ENCODE measurements at regions not wholly inside any gene's neighbourhood (a gene's known extent, or its start where the extent isn't known, plus 50 kb on each side); places are given as distances from the start of the nearest gene placed in this dataset.

DNA sequence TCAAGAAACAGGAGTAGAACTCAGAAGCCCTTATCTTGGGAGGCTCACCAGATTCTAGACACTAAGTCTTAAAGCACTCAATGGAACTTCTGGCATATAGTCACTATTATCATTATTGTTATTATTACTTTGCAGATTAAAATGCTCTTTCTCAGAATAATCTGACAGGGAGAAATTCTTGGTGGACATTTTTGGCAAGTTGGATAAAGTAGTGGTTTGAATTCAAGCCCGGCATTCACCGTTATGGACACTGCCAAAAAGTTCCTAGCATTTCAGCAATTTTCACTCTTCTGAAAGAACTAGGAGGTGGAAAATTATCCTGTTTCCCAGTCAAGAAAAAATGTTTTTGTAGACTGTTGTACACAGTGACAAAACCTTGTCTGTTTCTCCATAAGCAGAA lies 179.6 kb upstream of the ISX start:
- H3K27ac Mint-ChIP-seq, result no peak overlapping the region
- Histone ChIP-seq H3K4me3 (ENCODE audit: low read length in 2 of 2) (no peak overlapping the region), H3K27ac (ENCODE audit: low read depth, low read length) (no peak overlapping the region), H3K36me3 (ENCODE audit: insufficient read depth, low read length) (no peaks in the 10 kb centered on the region), H3K9me3 (ENCODE audit: control insufficient read depth in 1 of 2, low read length in 2 of 2) (no peaks in the 10 kb centered on the region), H3K4me1 (ENCODE audit: insufficient read depth, low read length) (no peaks in the 10 kb centered on the region), H3K27me3 (ENCODE audit: insufficient read depth, low read length) (no peaks in the 10 kb centered on the region)
- DNase-seq, result no peak
- H3K27me3 Mint-ChIP-seq, result peaks cover 2 to 7% of the 10 kb centered on the region in 2 donors
- no peak overlapping the region for H3K4me3 Mint-ChIP-seq
- no peaks in the 10 kb centered on the region for H3K36me3 Mint-ChIP-seq
- no peaks in the 10 kb centered on the region for H3K4me1 Mint-ChIP-seq
- peaks cover 3 to 31% (median 22%) of the 10 kb centered on the region in 8 donors for H3K9me3 Mint-ChIP-seq
- CTCF ChIA-PET (ENCODE audit: partially characterized antibody), result no interaction called here
- intact Hi-C loops (cut with micrococcal nuclease), result no loop called here
- POLR2A ChIA-PET (ENCODE audit: partially characterized antibody), result no interaction called here

GRCh38 chr22:34886812-34887211 lies 179.1 kb upstream of the ISX start:
- no peaks in the 10 kb centered on the region for H3K36me3 Mint-ChIP-seq
- Histone ChIP-seq H3K27ac (ENCODE audit: low read depth, low read length) (no peak overlapping the region), H3K4me3 (ENCODE audit: low read length in 2 of 2) (no peak overlapping the region), H3K4me1 (ENCODE audit: insufficient read depth, low read length) (no peaks in the 10 kb centered on the region), H3K9me3 (ENCODE audit: control insufficient read depth in 1 of 2, low read length in 2 of 2) (no peaks in the 10 kb centered on the region), H3K36me3 (ENCODE audit: insufficient read depth, low read length) (no peaks in the 10 kb centered on the region), H3K27me3 (ENCODE audit: insufficient read depth, low read length) (no peaks in the 10 kb centered on the region)
- intact Hi-C loops (cut with micrococcal nuclease), result no loop called here
- ChIA-PET CTCF (ENCODE audit: partially characterized antibody) (no interaction called here), POLR2A (ENCODE audit: partially characterized antibody) (no interaction called here)
- no peak overlapping the region for H3K4me3 Mint-ChIP-seq
- H3K4me1 Mint-ChIP-seq, result no peaks in the 10 kb centered on the region
- H3K27ac Mint-ChIP-seq, result no peak overlapping the region
- DNase-seq, result no peak
- peaks cover 0 to 7% of the 10 kb centered on the region in 2 donors for H3K27me3 Mint-ChIP-seq
- H3K9me3 Mint-ChIP-seq, result peaks cover 4 to 35% (median 23%) of the 10 kb centered on the region in 8 donors

- H3K27ac Mint-ChIP-seq, result no peak overlapping the region
- Histone ChIP-seq H3K27ac (ENCODE audit: low read depth, low read length) (no peak overlapping the region), H3K4me3 (ENCODE audit: low read length in 2 of 2) (no peak overlapping the region), H3K36me3 (ENCODE audit: insufficient read depth, low read length) (no peaks in the 10 kb centered on the region), H3K9me3 (ENCODE audit: control insufficient read depth in 1 of 2, low read length in 2 of 2) (no peaks in the 10 kb centered on the region), H3K27me3 (ENCODE audit: insufficient read depth, low read length) (no peaks in the 10 kb centered on the region), H3K4me1 (ENCODE audit: insufficient read depth, low read length) (no peaks in the 10 kb centered on the region)
- peaks cover 3 to 11% of the 10 kb centered on the region in 2 donors for H3K27me3 Mint-ChIP-seq
- CTCF ChIA-PET (ENCODE audit: partially characterized antibody), result interaction anchor here (0.6 kb wide), 1 partner anchor 1367 kb away, joined by 3 read pairs; no protein-coding TSS in a partner anchor
- intact Hi-C loops (cut with micrococcal nuclease), result no loop called here
- POLR2A ChIA-PET (ENCODE audit: partially characterized antibody), result no interaction called here
- no peaks in the 10 kb centered on the region for H3K4me1 Mint-ChIP-seq
- H3K4me3 Mint-ChIP-seq, result no peak overlapping the region
- H3K36me3 Mint-ChIP-seq, result no peaks in the 10 kb centered on the region
- H3K9me3 Mint-ChIP-seq, result peaks cover 0 to 4% (median 1%) of the 10 kb centered on the region in 8 donors
- DNase-seq, result no peak
Measured at GRCh38 chr22:34897126-34897525, 168.8 kb upstream of the ISX start.

GRCh38 chr22:34902335-34902734 lies 163.6 kb upstream of the ISX start:
- no peaks in the 10 kb centered on the region for H3K36me3 Mint-ChIP-seq
- no peak overlapping the region for H3K4me3 Mint-ChIP-seq
- Histone ChIP-seq H3K4me3 (ENCODE audit: low read length in 2 of 2) (no peak overlapping the region), H3K9me3 (ENCODE audit: control insufficient read depth in 1 of 2, low read length in 2 of 2) (no peaks in the 10 kb centered on the region), H3K27me3 (ENCODE audit: insufficient read depth, low read length) (no peaks in the 10 kb centered on the region), H3K4me1 (ENCODE audit: insufficient read depth, low read length) (no peaks in the 10 kb centered on the region), H3K27ac (ENCODE audit: low read depth, low read length) (no peak overlapping the region), H3K36me3 (ENCODE audit: insufficient read depth, low read length) (no peaks in the 10 kb centered on the region)
- peaks cover 1 to 3% of the 10 kb centered on the region in 2 donors for H3K27me3 Mint-ChIP-seq
- POLR2A ChIA-PET (ENCODE audit: partially characterized antibody), result no interaction called here
- H3K4me1 Mint-ChIP-seq, result no peaks in the 10 kb centered on the region
- no peak overlapping the region for H3K27ac Mint-ChIP-seq
- intact Hi-C loops (cut with micrococcal nuclease), result no loop called here
- CTCF ChIA-PET (ENCODE audit: partially characterized antibody), result interaction anchor here (0.6 kb wide), 1 partner anchor 137 kb away, joined by 3 read pairs; no protein-coding TSS in a partner anchor
- H3K9me3 Mint-ChIP-seq, result peaks cover 0 to 1% (median 0%) of the 10 kb centered on the region in 8 donors
- DNase-seq, result no peak

- intact Hi-C loops (cut with micrococcal nuclease), result no loop called here
- no peak overlapping the region for H3K27ac ChIP-seq (ENCODE audit: low read depth, low read length)
- no peaks in the 10 kb centered on the region for H3K27me3 ChIP-seq (ENCODE audit: insufficient read depth, low read length)
- H3K27me3 Mint-ChIP-seq, result peaks cover 1 to 2% of the 10 kb centered on the region in 2 donors
- no peak overlapping the region for H3K4me3 Mint-ChIP-seq
- no peak overlapping the region for H3K4me3 ChIP-seq (ENCODE audit: low read length in 2 of 2)
- H3K4me1 Mint-ChIP-seq, result no peaks in the 10 kb centered on the region
- no peaks in the 10 kb centered on the region for H3K36me3 ChIP-seq (ENCODE audit: insufficient read depth, low read length)
- ChIA-PET POLR2A (ENCODE audit: partially characterized antibody) (no interaction called here), CTCF (ENCODE audit: partially characterized antibody) (no interaction called here)
- no peak overlapping the region for H3K27ac Mint-ChIP-seq
- peaks cover 0 to 1% (median 0%) of the 10 kb centered on the region in 8 donors for H3K9me3 Mint-ChIP-seq
- no peaks in the 10 kb centered on the region for H3K36me3 Mint-ChIP-seq
- H3K9me3 ChIP-seq (ENCODE audit: control insufficient read depth in 1 of 2, low read length in 2 of 2), result no peaks in the 10 kb centered on the region
- no peak for DNase-seq
- H3K4me1 ChIP-seq (ENCODE audit: insufficient read depth, low read length), result no peaks in the 10 kb centered on the region
Measured at GRCh38 chr22:34903416-34903815, 162.5 kb upstream of the ISX start.

DNA sequence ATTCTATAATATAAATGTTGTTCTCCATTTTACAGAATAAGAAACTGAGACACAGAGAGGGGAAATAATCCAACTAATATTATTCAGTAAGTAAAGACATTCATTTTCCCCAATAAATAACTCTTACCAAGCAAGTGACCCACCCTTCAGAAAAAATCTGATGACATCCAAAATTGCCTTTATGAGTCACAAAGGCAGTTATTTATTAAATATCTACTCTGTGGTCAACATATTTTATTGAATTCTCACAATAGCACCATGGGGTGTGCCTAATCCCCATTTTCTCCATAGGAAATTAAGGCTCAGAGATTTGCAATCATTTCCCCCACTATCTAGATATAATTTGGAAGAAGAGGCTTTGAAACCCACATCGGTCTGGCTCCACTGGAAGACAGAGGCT lies 161.5 kb upstream of the ISX start:
- POLR2A ChIA-PET (ENCODE audit: partially characterized antibody), result no interaction called here
- intact Hi-C loops (cut with micrococcal nuclease), result no loop called here
- H3K36me3 ChIP-seq (ENCODE audit: insufficient read depth, low read length), result no peaks in the 10 kb centered on the region
- CTCF ChIA-PET (ENCODE audit: partially characterized antibody), result no interaction called here
- no peak for DNase-seq
- H3K27ac Mint-ChIP-seq, result no peak overlapping the region
- H3K27ac ChIP-seq (ENCODE audit: low read depth, low read length), result no peak overlapping the region
- H3K36me3 Mint-ChIP-seq, result no peaks in the 10 kb centered on the region
- H3K4me1 ChIP-seq (ENCODE audit: insufficient read depth, low read length), result no peaks in the 10 kb centered on the region
- no peaks in the 10 kb centered on the region for H3K4me1 Mint-ChIP-seq
- H3K9me3 ChIP-seq (ENCODE audit: control insufficient read depth in 1 of 2, low read length in 2 of 2), result no peaks in the 10 kb centered on the region
- H3K4me3 ChIP-seq (ENCODE audit: low read length in 2 of 2), result no peak overlapping the region
- H3K9me3 Mint-ChIP-seq, result peaks cover 0 to 1% (median 0%) of the 10 kb centered on the region in 8 donors
- no peak overlapping the region for H3K4me3 Mint-ChIP-seq
- H3K27me3 ChIP-seq (ENCODE audit: insufficient read depth, low read length), result no peaks in the 10 kb centered on the region
- peaks cover 0 to 1% of the 10 kb centered on the region in 2 donors for H3K27me3 Mint-ChIP-seq

DNA sequence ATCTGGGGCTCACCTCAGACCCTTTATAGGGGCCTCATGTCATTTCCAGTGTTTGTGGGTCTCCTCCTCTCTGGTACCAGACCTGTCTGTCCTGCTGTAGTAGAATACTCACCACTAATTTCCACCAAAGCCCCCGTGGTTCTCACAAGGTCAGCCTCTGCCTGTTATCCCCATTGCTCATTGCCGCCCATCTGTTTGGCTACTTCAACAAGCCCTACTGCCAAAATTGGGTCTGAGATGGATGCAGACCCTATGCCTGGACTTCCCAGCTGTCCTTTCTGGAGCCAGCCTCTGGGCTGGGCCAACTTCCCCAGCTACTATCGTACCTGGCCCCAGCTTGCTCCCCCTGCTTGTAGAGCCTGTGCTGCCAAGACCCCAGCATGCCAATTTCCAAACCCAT lies 152.1 kb upstream of the ISX start:
- CTCF ChIA-PET (ENCODE audit: partially characterized antibody), result no interaction called here
- Mint-ChIP-seq H3K36me3 (no peaks in the 10 kb centered on the region), H3K4me3 (peak overlapping the region in 1 of 8 donors; percentile 18), H3K27me3 (peaks cover 5 to 7% of the 10 kb centered on the region in 2 donors), H3K27ac (no peak overlapping the region), H3K4me1 (no peaks in the 10 kb centered on the region), H3K9me3 (peaks cover 0 to 2% (median 0%) of the 10 kb centered on the region in 8 donors)
- Histone ChIP-seq H3K9me3 (ENCODE audit: control insufficient read depth in 1 of 2, low read length in 2 of 2) (no peaks in the 10 kb centered on the region), H3K4me1 (ENCODE audit: insufficient read depth, low read length) (no peaks in the 10 kb centered on the region), H3K4me3 (ENCODE audit: low read length in 2 of 2) (no peak overlapping the region), H3K27me3 (ENCODE audit: insufficient read depth, low read length) (no peaks in the 10 kb centered on the region), H3K27ac (ENCODE audit: low read depth, low read length) (no peak overlapping the region), H3K36me3 (ENCODE audit: insufficient read depth, low read length) (no peaks in the 10 kb centered on the region)
- intact Hi-C loops (cut with micrococcal nuclease), result no loop called here
- no peak for DNase-seq
- POLR2A ChIA-PET (ENCODE audit: partially characterized antibody), result no interaction called here

- no peaks in the 10 kb centered on the region for H3K27me3 ChIP-seq (ENCODE audit: insufficient read depth, low read length)
- CTCF ChIA-PET (ENCODE audit: partially characterized antibody), result no interaction called here
- no peaks in the 10 kb centered on the region for H3K36me3 ChIP-seq (ENCODE audit: insufficient read depth, low read length)
- POLR2A ChIA-PET (ENCODE audit: partially characterized antibody), result no interaction called here
- intact Hi-C loops (cut with micrococcal nuclease), result no loop called here
- no peak overlapping the region for H3K4me3 Mint-ChIP-seq
- peaks cover 5 to 7% of the 10 kb centered on the region in 2 donors for H3K27me3 Mint-ChIP-seq
- H3K4me1 Mint-ChIP-seq, result no peaks in the 10 kb centered on the region
- no peak for DNase-seq
- no peaks in the 10 kb centered on the region for H3K36me3 Mint-ChIP-seq
- H3K9me3 Mint-ChIP-seq, result peaks cover 0 to 4% (median under 1%) of the 10 kb centered on the region in 8 donors
- no peak overlapping the region for H3K27ac Mint-ChIP-seq
- no peaks in the 10 kb centered on the region for H3K4me1 ChIP-seq (ENCODE audit: insufficient read depth, low read length)
- no peak overlapping the region for H3K4me3 ChIP-seq (ENCODE audit: low read length in 2 of 2)
- no peak overlapping the region for H3K27ac ChIP-seq (ENCODE audit: low read depth, low read length)
- H3K9me3 ChIP-seq (ENCODE audit: control insufficient read depth in 1 of 2, low read length in 2 of 2), result no peaks in the 10 kb centered on the region
Measured at GRCh38 chr22:34914846-34915245, 151.1 kb upstream of the ISX start.

Data from CD4-positive, alpha-beta memory T cell (primary cell).